HG03571 (cell line): ENCODE measurements at regions not wholly inside any gene's neighbourhood (a gene's known extent, or its start where the extent isn't known, plus 50 kb on each side); places are given as distances from the start of the nearest gene placed in this dataset.

Source experiments
- ATAC-seq: cut with Tn5 transposase; IDR thresholded peaks from one replicate; pipeline ENCODE4 v1.9.1; 2021; ENCODE audit not compliant: unreplicated experiment

- no peak for ATAC-seq
Observed at GRCh38 chr20:60064554-60065196, 106.5 kb downstream of the CDH26 start.

DNA sequence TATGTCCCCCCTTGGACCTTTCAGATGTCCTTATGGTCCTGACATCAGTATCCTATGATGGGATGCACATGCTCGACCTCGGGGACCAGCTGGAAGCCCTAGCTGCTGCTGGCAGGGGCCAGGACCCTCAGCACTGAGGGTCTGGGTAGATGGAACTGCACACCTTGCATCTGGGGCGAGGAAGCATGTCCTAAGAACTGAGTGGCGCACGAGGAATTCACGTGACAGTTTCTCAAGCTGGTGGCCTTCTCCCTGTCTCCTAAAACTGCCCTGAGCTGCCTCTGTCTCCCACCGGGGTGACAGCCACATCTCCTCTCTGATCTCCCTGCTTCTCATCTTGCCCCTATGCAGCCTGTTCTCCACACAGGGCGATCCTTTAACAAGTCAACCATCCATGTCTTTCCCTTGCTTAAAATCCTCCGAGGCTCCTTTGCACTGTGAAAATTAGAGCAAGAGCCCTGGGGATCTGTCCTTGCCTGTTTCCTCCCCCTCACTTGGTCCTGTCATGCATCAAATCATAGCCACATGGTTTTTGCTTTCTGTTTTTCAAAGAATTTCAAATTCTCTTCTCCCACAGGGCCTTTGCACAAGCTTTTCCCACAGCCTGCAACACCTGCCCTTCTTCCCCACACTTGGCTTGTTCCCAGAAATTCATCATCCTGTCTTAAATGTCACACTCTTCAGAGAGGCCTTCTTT is 107.7 kb downstream of the CDH26 start:
- no peak for ATAC-seq

DNA sequence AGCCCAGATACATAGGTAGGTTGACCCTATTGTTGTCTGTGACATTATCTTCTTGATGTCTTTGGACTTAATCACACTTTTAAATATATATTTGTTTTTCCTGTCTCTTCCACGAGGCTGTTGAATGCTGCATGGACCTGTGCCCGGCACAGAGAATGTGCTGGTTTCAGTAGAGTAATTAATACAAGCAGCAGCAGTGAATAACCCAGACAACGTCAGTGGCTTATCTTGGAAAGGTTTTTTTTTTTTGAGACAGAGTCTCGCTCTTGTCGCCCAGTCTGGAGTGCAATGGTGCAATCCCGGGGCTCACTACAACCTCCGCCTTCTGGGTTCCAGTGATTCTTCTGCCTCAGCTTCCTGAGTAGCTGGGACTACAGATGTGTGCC is 108.2 kb downstream of the CDH26 start:
- no peak for ATAC-seq

DNA sequence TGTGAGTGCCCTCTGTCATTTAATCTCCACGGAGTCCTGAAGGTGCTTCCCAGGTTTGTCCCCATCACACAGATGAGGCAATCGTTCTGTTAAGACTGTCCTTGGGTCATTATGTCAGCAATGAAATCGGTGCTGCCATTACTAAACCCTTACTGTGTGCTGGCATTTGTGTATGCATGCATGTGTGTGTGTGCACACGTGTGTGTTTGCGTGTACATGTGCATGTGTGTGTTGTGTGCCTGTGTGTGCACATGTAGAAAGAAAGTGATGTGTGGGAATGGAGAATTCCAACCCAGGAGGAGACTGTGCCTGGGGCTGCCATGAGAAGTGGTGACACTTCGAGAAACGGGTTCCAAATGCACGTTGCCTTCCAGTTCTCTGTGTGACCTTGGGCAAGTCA is 110.3 kb downstream of the CDH26 start:
- no peak for ATAC-seq

GRCh38 chr20:60069656-60070055 is 111.4 kb downstream of the CDH26 start:
- no peak for ATAC-seq

DNA sequence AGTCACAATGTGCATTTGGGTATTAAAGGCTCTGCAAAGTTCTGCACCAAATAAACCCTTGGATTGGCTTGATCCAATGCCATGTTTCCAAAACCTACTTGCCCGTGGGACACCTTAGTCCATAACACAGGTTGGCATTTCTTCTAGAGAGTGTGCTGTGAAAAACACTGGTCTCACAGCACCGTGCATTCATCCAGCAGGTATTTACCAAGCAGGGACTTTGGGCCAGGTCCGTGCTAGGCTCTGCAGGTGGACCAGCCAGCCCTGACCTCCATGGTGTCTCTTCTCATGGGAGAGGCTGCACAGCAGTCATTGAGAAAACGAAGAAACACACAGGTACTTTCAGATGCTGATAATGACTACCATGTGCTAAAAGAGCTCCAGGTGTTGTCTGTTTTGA is 112.6 kb downstream of the CDH26 start:
- no peak for ATAC-seq

DNA sequence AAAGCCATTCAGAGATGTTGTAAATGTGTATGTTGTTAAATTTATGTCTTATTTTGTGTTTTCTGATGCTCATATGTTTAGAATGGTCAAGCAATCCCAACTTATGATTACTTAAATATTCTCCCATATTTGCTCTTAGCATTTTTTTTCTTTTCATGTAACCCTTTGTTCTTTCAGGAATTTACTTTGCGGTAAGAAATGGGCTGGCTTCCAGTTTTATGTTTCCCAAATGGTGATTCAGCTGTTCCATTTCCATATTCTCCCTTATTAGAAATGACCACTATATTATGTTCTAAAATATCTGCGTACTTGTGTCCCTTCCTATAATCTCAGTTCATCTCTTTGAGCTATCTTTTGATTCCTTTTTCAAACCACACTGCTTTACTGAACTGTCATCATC is 113.7 kb downstream of the CDH26 start:
- no peak for ATAC-seq

- no peak for ATAC-seq
Observed at GRCh38 chr20:60073086-60073485, 114.9 kb downstream of the CDH26 start.

- ATAC-seq, result no peak
Observed at GRCh38 chr20:60073504-60073903, 115.3 kb downstream of the CDH26 start.

GRCh38 chr20:60074276-60074675 is 116.1 kb downstream of the CDH26 start:
- no peak for ATAC-seq

- ATAC-seq, result no peak
Observed at GRCh38 chr20:60078351-60079250, 120.4 kb downstream of the CDH26 start.

DNA sequence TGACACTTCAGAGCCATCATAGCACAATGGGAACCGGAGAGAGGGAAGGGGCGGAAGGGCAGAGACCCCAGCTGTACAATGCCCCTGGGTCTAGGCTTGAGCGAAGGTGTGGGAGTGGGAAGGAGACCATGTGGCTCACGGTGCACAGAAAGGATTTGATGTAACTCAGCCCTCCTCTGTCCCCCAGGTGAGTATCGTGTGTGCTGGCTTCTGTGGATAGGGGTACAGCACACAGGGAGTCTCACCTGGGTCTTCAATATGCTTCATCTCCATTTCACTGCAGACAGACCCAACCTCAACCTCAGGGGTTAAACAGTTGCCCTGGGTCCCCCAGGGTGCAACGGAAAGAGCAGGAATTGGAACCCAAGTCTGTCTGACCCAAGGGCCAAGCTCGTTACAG is 122.2 kb downstream of the CDH26 start:
- ATAC-seq, result no peak

DNA sequence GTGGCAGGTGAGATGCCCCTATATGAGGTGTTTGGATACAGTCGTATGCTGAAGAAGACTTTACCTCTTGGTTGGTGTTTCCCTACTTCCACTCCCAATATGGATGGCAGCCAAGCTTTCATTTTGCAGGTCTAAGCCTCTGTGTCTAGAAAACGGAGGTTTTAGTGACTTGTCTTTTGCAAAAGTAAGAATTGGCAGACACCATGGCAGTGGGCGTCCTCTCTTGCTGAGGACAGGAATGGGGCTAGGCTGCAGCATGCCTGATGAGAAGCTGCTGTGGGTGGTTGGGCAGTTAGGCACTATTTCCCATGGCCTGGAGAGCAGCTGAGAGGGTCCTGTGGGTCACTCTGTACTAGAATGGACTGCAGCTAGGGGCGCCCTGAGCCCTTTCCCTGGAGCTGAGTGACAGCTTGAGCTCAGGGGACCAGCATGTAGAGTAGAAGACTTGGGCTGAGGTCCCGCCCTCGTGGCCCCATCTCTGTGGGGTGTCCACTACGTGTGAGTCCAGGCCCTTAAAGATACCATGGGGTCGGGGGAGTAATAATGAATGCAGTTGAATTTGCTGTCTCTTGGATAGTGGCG is 127.4 kb downstream of the CDH26 start:
- no peak for ATAC-seq

DNA sequence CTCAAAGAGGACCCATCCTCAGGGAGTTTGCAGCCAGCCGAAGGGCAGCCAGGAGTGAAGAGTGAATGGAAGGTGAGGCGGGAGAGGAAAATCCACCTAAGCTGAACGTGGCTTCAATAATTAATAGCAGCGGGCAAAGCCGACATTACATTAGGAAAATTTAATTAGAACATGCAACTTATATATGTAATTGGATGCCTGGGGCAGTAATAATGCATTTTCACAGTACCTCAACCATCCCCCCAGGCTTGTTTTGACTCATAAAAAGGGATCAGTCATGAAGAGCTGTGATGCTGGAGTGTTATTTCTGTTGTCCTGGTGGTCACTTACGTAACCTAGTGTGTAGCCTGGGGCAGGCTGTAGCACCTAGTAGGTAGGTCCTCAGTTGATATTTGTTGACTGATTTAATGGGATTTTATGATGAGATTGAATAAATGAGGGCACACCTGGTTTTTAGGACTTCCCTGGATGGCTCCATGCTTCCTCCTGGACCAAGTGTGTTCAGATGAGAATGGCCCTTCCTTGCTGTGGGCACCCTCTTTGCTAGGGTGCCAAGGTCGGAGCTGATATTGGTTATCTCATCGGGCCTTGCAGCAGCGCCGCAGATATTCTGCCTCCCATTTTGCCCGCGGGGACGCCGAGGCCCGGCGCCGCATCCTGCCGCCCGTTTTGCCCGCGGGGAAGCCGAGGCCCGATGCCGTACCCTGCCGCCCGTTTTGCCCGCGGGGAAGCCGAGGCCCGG is 128.8 kb downstream of the CDH26 start:
- ATAC-seq, result no peak

DNA sequence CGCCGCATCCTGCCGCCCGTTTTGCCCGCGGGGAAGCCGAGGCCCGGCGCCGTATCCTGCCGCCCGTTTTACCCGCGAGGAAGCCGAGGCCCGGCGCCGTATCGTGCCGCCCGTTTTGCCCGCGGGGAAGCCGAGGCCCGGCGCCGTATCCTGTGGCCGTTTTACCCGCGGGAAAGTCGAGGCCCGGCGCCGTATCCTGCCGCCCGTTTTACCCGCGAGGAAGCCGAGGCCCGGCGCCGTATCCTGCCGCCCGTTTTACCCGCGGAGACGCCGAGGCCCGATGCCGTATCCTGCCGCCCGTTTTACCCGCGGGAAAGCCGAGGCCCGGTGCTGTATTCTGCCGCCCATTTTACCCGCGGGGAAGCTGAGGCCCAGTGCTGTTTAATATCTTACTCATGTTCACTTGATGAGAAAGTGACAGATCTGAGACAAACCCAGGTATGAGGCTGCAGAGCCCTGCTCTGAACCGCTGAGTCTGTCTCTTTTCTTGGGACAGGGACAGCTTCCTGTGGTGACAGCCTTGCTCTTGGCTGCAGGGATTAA is 129.4 kb downstream of the CDH26 start:
- ATAC-seq, result no peak

- no peak for ATAC-seq
Observed at GRCh38 chr20:60088236-60088635, 130.0 kb downstream of the CDH26 start.

GRCh38 chr20:60090631-60091030 is 132.4 kb downstream of the CDH26 start:
- no peak for ATAC-seq

DNA sequence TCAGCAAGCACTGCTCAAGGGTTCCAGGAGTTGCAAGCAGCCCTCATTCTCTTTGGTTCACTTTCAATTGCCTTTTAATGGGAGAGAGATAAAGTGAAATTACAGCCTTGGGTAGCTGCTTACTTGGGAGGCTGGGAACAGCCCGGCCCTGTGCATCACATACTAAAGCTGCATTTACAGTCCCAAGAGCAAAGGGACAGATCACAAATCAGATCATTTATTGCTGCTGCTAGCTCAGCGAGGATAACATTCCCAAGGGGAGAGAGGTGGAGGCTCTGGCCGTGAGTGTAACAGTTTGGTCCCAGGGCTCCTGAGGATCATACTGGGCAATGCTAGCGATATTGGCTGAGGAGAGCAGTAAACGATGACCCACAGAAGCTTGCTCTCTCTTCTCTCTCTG is 133.1 kb downstream of the CDH26 start:
- no peak for ATAC-seq

DNA sequence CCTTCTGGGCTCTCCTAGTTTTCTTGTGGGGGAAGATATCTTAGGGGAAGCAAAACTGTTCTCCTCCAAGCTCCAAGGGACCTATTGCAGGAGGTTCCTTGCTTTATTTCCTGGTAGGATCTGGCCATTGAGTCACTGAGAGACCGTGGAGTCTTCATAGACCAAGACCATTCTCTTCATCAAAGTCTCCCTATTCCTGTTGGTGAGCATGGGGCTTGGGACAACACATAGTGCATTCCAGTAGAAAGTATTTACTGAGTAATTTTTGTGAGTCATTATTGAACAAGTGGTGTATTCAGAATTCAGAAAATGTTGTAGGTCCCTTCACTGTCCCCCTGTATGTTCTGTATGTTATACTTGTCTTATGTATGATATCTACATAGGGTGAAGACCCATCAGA is 133.6 kb downstream of the CDH26 start:
- ATAC-seq, result no peak

- ATAC-seq, result no peak
Observed at GRCh38 chr20:60092729-60093128, 134.5 kb downstream of the CDH26 start.

DNA sequence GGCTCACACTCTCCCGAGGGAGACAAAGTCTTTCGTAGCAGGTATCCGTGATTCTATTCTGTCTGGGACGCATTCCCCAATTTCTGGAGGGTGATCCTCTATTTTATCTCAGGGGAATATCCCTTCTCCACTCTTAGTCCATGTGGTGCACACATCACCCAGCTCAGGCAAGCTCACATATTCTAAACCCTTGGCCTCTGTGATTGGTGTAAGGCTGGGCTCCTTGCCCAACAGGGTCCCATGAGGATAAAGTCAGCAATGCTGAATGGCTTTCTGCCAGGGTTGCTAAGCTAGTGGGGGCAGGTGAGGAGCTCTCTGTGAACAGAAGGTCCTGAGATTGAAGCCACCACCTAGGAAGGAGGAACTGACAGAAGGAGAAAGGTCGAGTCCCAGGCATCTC is 137.2 kb downstream of the CDH26 start:
- no peak for ATAC-seq
